Sigmoid colon (tissue), 3 donors: ENCODE measurements at regions not wholly inside any gene's neighbourhood (a gene's known extent, or its start where the extent isn't known, plus 50 kb on each side); places are given as distances from the start of the nearest gene placed in this dataset.

Source experiments
- POLR2A ChIP-seq, 2 donors: fragments of 450-650 bp; IDR thresholded peaks; one replicate each; pipeline ENCODE4 v1.6.1; 2016; ENCODE audit warnings: antibody characterized with exemption in 2 of 2, mild to moderate bottlenecking in 2 of 2, moderate library complexity in 2 of 2
- TF ChIP-seq, protein P1 (sequence below), 4 experiments: fragments of 450-650 bp in 3 of 4; fragments of 200-600 bp in 1 of 4; IDR thresholded peaks; one replicate each; pipeline ENCODE4 v1.5.1; 2016 to 2019; ENCODE audit warnings: antibody characterized with exemption in 4 of 4, mild to moderate bottlenecking in 3 of 4, moderate library complexity in 2 of 4

DNA sequence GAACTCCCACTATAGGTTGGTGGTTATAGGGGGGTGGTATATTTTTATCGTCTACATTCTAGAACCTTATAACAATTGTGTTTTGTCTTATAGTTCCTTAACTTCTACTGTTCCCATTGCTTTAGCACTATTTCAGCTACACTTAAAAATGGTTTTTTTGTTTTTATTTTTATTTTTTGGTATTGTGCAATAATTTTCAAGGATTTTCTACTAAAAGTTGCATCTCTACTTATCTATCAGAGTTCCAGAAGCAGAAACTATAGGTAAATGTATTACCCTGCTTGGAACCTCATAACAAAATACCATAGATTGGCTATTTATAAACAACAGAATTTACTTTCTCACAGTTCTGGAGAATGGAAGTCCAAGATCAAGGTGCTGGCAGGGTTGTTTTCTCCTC, 981.6 kb upstream of the CNTNAP5 start:
- TF ChIP-seq, protein P1, sequence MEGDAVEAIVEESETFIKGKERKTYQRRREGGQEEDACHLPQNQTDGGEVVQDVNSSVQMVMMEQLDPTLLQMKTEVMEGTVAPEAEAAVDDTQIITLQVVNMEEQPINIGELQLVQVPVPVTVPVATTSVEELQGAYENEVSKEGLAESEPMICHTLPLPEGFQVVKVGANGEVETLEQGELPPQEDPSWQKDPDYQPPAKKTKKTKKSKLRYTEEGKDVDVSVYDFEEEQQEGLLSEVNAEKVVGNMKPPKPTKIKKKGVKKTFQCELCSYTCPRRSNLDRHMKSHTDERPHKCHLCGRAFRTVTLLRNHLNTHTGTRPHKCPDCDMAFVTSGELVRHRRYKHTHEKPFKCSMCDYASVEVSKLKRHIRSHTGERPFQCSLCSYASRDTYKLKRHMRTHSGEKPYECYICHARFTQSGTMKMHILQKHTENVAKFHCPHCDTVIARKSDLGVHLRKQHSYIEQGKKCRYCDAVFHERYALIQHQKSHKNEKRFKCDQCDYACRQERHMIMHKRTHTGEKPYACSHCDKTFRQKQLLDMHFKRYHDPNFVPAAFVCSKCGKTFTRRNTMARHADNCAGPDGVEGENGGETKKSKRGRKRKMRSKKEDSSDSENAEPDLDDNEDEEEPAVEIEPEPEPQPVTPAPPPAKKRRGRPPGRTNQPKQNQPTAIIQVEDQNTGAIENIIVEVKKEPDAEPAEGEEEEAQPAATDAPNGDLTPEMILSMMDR (IDR thresholded peaks at IDR 0.05): no peak
- no peak for TF ChIP-seq POLR2A (IDR thresholded peaks at IDR 0.05)
